Neural progenitor cell (in vitro differentiated cells): ENCODE measurements at regions not wholly inside any gene's neighbourhood (a gene's known extent, or its start where the extent isn't known, plus 50 kb on each side); places are given as distances from the start of the nearest gene placed in this dataset.

Source experiments
- DNase-seq: peaks from one replicate; pipeline ENCODE4 v3.0.0-alpha.2; 2016; ENCODE audit warnings: low spot score
- H2AFZ ChIP-seq: fragments of 200-600 bp; sonication (generic); replicated peaks from 2 replicates; pipeline ENCODE4 v1.6.1; 2016; ENCODE audit warnings: antibody characterized with exemption
- H3F3A ChIP-seq: fragments of 200-600 bp; sonication (generic); 2 replicates; pipeline ENCODE4 v1.6.1; 2016; ENCODE audit warnings: antibody characterized with exemption, low read depth
- H3K27ac ChIP-seq: fragments of 200-600 bp; sonication (generic); 2 replicates; pipeline ENCODE4 v1.5.1; 2016; ENCODE audit warnings: mild to moderate bottlenecking
- H3K27me3 ChIP-seq: fragments of 200-600 bp; sonication (generic); 2 replicates; pipeline ENCODE4 v1.6.1; 2016; ENCODE audit warnings: mild to moderate bottlenecking, moderate library complexity
- H3K36me3 ChIP-seq: fragments of 200-600 bp; sonication (generic); 2 replicates; pipeline ENCODE4 v1.5.1; 2016
- H3K4me1 ChIP-seq: fragments of 200-600 bp; sonication (generic); 2 replicates; pipeline ENCODE4 v1.6.1; 2016; ENCODE audit warnings: mixed run types
- H3K4me2 ChIP-seq: fragments of 200-600 bp; sonication (generic); 2 replicates; pipeline ENCODE4 v1.6.1; 2016
- H3K4me3 ChIP-seq: fragments of 200-600 bp; sonication (generic); 2 replicates; pipeline ENCODE4 v1.5.1; 2016
- H3K79me2 ChIP-seq: fragments of 200-600 bp; sonication (generic); 2 replicates; pipeline ENCODE4 v1.6.1; 2016; ENCODE audit warnings: low read depth
- H3K9ac ChIP-seq: fragments of 200-600 bp; sonication (generic); 2 replicates; pipeline ENCODE4 v1.6.1; 2016
- H3K9me3 ChIP-seq: fragments of 200-600 bp; sonication (generic); 2 replicates; pipeline ENCODE4 v1.5.1; 2016; ENCODE audit warnings: low read depth
- H4K20me1 ChIP-seq: fragments of 200-600 bp; sonication (generic); 2 replicates; pipeline ENCODE4 v1.6.1; 2016; ENCODE audit warnings: low read depth
- H3K27ac Mint-ChIP-seq: 3 replicates; pipeline ENCODE4 v1.8.0; 2021; ENCODE audit warnings: mixed read lengths
- H3K27me3 Mint-ChIP-seq: 2 replicates; pipeline ENCODE4 v1.8.0; 2022; ENCODE audit warnings: low read depth, mild to moderate bottlenecking, inconsistent platforms, moderate library complexity, mixed read lengths; ENCODE audit not compliant: insufficient read depth
- H3K36me3 Mint-ChIP-seq: 3 replicates; pipeline ENCODE4 v1.8.0; 2021; ENCODE audit warnings: mixed read lengths
- H3K4me1 Mint-ChIP-seq: 3 replicates; pipeline ENCODE4 v1.8.0; 2021; ENCODE audit warnings: mixed read lengths
- H3K4me3 Mint-ChIP-seq: 3 replicates; pipeline ENCODE4 v1.8.0; 2021; ENCODE audit warnings: mild to moderate bottlenecking, moderate library complexity, mixed read lengths
- H3K9me3 Mint-ChIP-seq: 3 replicates; pipeline ENCODE4 v1.8.0; 2020; ENCODE audit warnings: mixed read lengths
- CTCF ChIP-seq: fragments of 200-600 bp; sonication (generic); IDR thresholded peaks from 2 replicates; pipeline ENCODE4 v1.5.1; 2017; ENCODE audit warnings: antibody characterized with exemption, mild to moderate bottlenecking
- EZH2 ChIP-seq: fragments of 200-600 bp; sonication (generic); IDR thresholded peaks from 2 replicates; pipeline ENCODE4 v1.6.1; 2017; ENCODE audit warnings: antibody characterized with exemption, mild to moderate bottlenecking, moderate library complexity
- EZH2phosphoT487 ChIP-seq: fragments of 200-600 bp; sonication (generic); IDR thresholded peaks from 2 replicates; pipeline ENCODE4 v1.6.1; 2017; ENCODE audit warnings: antibody characterized with exemption

GRCh38 chr20:7458459-7458858 lies 481.8 kb downstream of the HAO1 start:
- H3K9me3 ChIP-seq: no peaks in the 10 kb centered on the region
- no peak overlapping the region for H3K4me2 ChIP-seq
- Mint-ChIP-seq H3K9me3 (no peaks in the 10 kb centered on the region), H3K27ac (no peak overlapping the region), H3K4me3 (no peak overlapping the region), H3K27me3 (no peaks in the 10 kb centered on the region), H3K4me1 (no peaks in the 10 kb centered on the region), H3K36me3 (no peaks in the 10 kb centered on the region)
- DNase-seq: no peak
- no peak overlapping the region for H3K4me3 ChIP-seq
- no peaks in the 10 kb centered on the region for H3F3A ChIP-seq
- no peaks in the 10 kb centered on the region for H3K27me3 ChIP-seq
- no peaks in the 10 kb centered on the region for H3K36me3 ChIP-seq
- no peak overlapping the region for H2AFZ ChIP-seq
- H3K4me1 ChIP-seq: no peaks in the 10 kb centered on the region
- TF ChIP-seq EZH2 (no peak), CTCF (no peak), EZH2phosphoT487 (no peak)
- no peak overlapping the region for H3K27ac ChIP-seq
- no peaks in the 10 kb centered on the region for H4K20me1 ChIP-seq
- H3K79me2 ChIP-seq: no peaks in the 10 kb centered on the region
- no peak overlapping the region for H3K9ac ChIP-seq

- Mint-ChIP-seq H3K9me3 (no peaks in the 10 kb centered on the region), H3K27me3 (no peaks in the 10 kb centered on the region), H3K4me1 (no peaks in the 10 kb centered on the region), H3K27ac (no peak overlapping the region), H3K36me3 (no peaks in the 10 kb centered on the region), H3K4me3 (no peak overlapping the region)
- H3K27me3 ChIP-seq: no peaks in the 10 kb centered on the region
- H4K20me1 ChIP-seq: no peaks in the 10 kb centered on the region
- no peaks in the 10 kb centered on the region for H3K36me3 ChIP-seq
- H3K9me3 ChIP-seq: no peaks in the 10 kb centered on the region
- no peaks in the 10 kb centered on the region for H3K4me1 ChIP-seq
- no peak overlapping the region for H3K9ac ChIP-seq
- H3K79me2 ChIP-seq: no peaks in the 10 kb centered on the region
- H3K4me2 ChIP-seq: no peak overlapping the region
- DNase-seq: no peak
- TF ChIP-seq CTCF (no peak), EZH2 (no peak), EZH2phosphoT487 (no peak)
- H2AFZ ChIP-seq: no peak overlapping the region
- H3F3A ChIP-seq: no peaks in the 10 kb centered on the region
- H3K27ac ChIP-seq: no peak overlapping the region
- no peak overlapping the region for H3K4me3 ChIP-seq
Observed at GRCh38 chr20:7459083-7459482, 481.2 kb downstream of the HAO1 start.

- Histone ChIP-seq H3K79me2 (no peaks in the 10 kb centered on the region), H3K4me3 (no peak overlapping the region), H4K20me1 (no peaks in the 10 kb centered on the region), H3K4me1 (no peaks in the 10 kb centered on the region), H3K9ac (no peak overlapping the region), H3K27ac (no peak overlapping the region), H3K36me3 (no peaks in the 10 kb centered on the region), H3F3A (no peaks in the 10 kb centered on the region), H3K9me3 (no peaks in the 10 kb centered on the region), H3K27me3 (no peaks in the 10 kb centered on the region), H3K4me2 (no peak overlapping the region), H2AFZ (no peak overlapping the region)
- H3K4me1 Mint-ChIP-seq: no peaks in the 10 kb centered on the region
- no peak overlapping the region for H3K27ac Mint-ChIP-seq
- DNase-seq: no peak
- H3K4me3 Mint-ChIP-seq: no peak overlapping the region
- H3K27me3 Mint-ChIP-seq: peaks cover 2% of the 10 kb centered on the region
- TF ChIP-seq EZH2phosphoT487: no peak
- no peaks in the 10 kb centered on the region for H3K36me3 Mint-ChIP-seq
- peaks cover 10% of the 10 kb centered on the region for H3K9me3 Mint-ChIP-seq
Observed at GRCh38 chr20:7463290-7463689, 477.0 kb downstream of the HAO1 start.

GRCh38 chr20:7470912-7471311 lies 469.3 kb downstream of the HAO1 start:
- Histone ChIP-seq H3K9me3 (no peaks in the 10 kb centered on the region), H3K4me1 (no peaks in the 10 kb centered on the region), H3K27me3 (no peaks in the 10 kb centered on the region), H4K20me1 (no peaks in the 10 kb centered on the region), H3K9ac (no peak overlapping the region), H3F3A (no peaks in the 10 kb centered on the region), H3K4me2 (no peak overlapping the region), H3K36me3 (no peaks in the 10 kb centered on the region), H3K27ac (no peak overlapping the region), H2AFZ (no peak overlapping the region), H3K79me2 (no peaks in the 10 kb centered on the region), H3K4me3 (no peak overlapping the region)
- DNase-seq: no peak
- no peaks in the 10 kb centered on the region for H3K36me3 Mint-ChIP-seq
- TF ChIP-seq EZH2 (no peak), CTCF (no peak), EZH2phosphoT487 (no peak)
- no peaks in the 10 kb centered on the region for H3K27me3 Mint-ChIP-seq
- no peak overlapping the region for H3K27ac Mint-ChIP-seq
- peaks cover 11% of the 10 kb centered on the region for H3K9me3 Mint-ChIP-seq
- H3K4me3 Mint-ChIP-seq: no peak overlapping the region
- no peaks in the 10 kb centered on the region for H3K4me1 Mint-ChIP-seq
